Stimulated activated CD8-positive, alpha-beta memory T cell treated with anti-CD3 and anti-CD28 coated beads, Interleukin-7, amount 100 ng/mL, for 48 hours (primary cell): ENCODE measurements at regions not wholly inside any gene's neighbourhood (a gene's known extent, or its start where the extent isn't known, plus 50 kb on each side); places are given as distances from the start of the nearest gene placed in this dataset.
"Not testable (repeated sequence)": the region's sequence is repeated elsewhere in the genome, so short reads cannot be mapped to it uniquely, and the experiment has no call there.

ENCODE experiments used
- DNase-seq, 2 donors: peaks; one replicate each; pipeline ENCODE4 v3.0.0-alpha.2; 2020; ENCODE audit warnings: low read depth in 1 of 2; ENCODE audit errors: extremely low read depth in 1 of 2

DNA sequence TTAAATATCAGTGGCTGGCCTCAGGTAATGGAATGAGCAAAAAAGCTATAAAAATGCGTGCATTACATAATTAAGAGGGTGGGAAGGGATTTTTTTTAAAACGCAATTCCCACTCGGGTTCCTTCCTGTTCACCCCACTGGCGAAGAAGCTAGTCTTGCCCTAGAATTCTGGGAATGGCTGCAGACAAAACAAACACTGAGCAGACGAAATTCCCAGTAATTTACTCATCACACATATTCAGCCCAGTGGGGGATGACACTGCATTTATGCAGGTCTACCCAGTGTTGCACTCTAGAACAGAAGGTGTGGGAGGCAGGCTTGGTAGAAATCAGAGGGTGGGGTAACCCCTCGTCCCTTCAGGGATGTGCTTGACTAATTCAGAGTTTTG lies 2695.0 kb upstream of the DEFB115 start:
- no peak for DNase-seq

DNA sequence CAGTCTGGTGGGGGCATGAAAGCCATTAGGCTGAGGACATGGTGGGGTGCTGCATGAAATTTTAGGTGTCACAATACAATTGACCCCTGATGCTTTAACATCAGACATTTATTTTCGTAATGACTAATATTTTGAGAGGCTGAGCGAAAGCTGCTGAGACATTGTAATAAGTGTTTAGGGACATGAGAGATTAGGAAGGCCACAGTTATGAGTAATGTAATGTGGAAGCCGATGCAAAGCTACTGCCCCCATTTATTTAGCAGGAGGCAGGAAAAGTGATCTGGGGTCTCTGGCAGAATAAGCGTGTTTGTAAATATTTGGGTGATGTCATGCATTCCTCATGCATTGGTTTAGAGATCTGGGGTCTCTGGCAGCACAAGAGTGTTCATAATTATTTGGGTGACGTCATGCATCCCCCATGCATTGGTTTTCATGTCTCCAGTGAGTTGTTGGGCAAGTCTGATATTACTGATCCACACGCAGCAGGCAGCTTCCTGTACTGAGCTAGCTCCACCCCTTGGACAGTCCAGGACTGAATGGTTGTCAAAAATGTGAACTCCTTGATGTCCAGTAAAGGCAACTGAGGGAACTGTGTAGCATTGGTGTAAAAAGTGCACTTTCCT lies 2694.5 kb upstream of the DEFB115 start:
- DNase-seq: not testable (repeated sequence)

DNA sequence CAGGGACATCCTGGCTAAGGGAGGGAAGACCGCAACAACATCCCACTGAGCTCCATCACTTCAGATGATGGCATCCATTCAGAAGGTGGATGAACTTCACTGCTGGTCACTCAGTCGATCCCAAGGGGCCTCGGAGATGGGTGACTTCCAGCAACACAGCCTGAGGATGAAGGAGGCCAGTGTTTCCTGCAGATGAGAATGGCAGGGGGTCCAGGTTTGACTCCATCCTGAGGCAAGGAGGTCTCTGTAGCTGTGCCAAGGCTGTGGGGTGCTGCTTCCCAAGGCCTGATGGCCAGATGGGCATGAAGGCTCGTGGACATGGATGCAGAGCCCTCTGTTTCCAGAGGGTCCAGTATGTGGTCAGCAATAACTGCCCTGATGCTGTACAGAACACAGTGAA lies 2693.4 kb upstream of the DEFB115 start:
- DNase-seq: not testable (repeated sequence)

DNA sequence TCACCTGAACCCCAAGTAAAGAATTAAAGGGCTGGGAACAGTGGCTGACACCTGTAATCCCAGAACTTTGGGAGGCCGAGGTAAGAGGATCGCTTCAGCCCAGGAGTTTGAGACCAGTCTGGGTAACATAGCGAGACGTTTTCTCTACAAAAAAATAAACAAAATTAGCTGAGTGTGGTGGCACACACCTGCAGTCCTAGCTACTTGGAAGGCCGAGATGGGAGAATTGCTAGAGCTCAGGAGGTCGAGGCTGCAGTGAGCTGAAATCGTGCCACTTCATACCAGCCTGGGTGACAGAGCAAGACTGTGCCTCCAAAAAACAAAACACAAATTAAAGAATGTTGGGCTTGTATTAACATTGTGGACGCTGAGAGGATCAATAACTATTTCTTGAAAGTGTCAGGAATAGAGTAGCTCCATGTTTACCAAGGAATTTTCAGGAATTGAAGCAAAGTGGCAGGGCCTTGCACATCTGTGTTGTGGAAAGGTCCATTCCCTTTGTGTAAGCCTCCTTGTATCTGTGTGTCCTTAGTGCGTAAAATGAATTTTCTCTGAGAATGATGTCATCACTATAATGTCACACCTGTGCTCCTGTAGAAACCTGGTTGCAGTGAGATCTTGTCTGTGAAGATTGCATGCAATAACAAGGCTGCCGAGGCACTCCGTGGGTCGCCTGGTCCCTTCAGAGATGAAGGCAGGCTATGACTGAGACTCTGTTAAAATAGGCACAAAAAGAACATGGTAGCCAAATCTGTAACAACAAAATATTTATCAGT lies 2692.6 kb upstream of the DEFB115 start:
- DNase-seq: not testable (repeated sequence)

DNA sequence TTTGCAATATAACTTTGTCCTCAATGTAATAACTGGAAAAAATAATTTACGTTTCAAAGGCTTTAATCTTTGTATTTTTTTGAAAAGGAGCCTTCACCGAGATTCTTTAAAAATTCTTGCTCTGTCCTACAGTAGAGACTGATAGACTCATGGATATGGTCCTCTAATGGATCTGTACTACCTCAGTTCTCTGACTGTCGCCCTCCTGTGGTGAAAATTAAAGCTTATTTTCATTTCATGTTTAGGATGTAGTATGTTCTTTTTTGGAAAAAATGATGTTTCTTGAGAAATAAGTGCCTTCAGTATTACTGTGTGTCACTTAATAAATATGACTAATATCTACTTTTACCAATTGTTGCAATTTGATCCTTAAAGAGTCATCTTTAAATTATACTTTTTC lies 2681.5 kb upstream of the DEFB115 start:
- not testable (repeated sequence) for DNase-seq

DNA sequence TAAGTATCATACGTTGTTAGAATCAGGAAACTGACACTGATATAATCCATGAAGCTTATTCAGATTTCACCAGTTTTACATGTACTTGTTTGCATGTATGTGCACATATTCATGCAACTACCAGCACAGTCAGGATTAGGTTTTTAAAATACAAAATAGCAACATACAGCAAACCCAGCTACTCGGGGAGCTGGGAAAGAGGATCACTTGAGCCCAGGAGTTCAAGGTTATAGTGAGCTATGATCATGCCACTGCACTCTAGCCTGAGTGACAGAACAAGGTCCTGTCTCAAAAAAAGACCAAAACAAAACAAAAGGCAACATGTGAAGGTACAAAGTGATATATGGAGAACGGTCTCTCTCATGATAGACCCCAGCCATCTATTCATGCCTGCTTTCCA lies 2665.8 kb upstream of the DEFB115 start:
- DNase-seq: not testable (repeated sequence)

DNA sequence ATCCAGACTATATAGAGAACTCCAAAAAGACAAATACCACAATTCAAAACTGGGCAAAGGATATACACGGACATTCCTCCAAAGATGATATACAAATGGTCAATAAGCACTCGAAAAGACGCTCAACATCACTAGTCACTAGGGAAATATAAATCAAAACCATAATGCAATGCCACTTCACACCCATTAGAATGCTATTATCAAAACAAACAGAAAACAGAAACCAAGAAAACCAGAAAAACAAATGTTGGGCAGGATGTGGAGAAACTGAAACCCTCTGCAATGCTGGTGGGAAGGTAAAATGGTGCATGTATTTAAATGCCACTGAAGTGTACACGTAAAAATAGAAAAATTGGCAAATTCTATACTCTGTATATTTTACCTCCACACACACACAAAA lies 2664.1 kb upstream of the DEFB115 start:
- not testable (repeated sequence) for DNase-seq

DNA sequence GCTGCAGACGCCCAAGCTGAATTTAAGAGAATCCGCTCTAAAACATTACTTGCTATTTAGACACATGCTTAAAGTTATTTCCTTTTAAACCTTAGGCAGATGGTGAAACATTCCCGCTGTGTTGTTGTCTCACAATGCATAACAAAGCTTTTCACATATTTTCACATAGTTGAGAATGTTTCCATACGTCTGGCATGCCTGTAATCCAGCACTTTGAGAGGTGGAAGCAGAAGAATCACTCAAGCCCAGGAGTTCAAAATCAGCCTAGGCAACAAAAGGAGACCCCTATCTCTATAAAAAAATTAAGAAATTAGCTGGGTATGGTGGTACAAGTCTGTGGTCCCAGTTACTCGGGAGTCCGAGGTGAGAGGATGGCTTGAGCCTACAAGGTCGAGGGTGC lies 2663.0 kb upstream of the DEFB115 start:
- not testable (repeated sequence) for DNase-seq

DNA sequence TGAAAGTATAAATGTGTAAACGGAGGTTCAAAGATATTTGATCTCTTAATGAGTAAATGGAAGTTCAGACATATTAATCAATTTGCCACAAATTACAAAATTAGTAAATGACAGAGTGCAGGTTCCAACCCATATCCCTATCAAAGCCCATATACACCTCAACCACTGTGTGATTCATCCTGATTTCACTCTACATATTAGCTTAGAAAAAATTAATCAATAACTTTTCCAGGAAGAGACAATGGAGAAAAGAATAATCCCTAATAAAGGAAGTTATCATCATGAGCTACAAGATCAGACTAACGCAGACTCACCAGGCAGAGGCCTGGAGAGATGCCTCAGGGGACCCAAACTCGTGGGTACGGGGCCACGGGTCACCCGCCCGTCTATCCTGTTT lies 2655.5 kb upstream of the DEFB115 start:
- DNase-seq: not testable (repeated sequence)

DNA sequence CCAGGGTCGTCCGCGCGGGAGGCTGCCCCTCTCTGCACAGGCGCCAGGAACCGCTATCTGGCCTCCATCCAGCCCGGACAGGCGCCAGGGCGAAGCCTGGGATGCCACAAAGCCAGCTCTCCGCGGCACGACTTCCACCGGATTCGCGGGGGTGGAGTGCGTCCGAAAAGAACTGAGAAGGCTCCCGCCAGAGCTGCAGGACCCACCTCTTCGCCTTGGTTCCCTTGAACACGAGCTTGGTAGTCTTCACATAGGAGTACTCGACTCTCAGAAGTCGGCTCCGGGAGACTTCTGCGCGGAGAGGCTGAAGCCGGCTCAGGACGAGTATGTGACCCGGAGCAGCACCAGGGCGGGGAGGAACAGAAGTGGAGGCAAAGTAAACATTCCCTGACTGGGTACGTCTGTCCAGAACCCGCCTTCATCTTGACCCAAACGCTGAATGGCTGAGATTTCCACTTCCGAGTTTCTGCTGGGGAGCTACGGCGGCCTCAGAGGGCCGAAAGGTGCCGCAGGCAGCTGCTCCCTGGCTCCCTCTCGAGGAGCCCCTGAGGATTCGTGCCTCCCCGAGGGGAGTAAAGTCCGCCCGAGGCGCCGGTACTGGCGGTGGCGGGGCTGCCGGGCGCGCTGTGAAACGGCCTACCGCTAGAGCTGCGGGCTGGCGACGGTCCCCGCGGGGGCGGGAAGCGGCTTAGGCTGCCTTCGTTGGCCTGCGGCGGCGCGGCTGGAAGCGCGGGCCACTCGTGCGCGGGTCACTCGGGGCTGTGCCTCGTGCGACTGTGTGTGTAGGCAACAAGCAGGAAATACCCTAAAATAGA lies 2654.9 kb upstream of the DEFB115 start:
- DNase-seq: peak; percentile 60 to 77

DNA sequence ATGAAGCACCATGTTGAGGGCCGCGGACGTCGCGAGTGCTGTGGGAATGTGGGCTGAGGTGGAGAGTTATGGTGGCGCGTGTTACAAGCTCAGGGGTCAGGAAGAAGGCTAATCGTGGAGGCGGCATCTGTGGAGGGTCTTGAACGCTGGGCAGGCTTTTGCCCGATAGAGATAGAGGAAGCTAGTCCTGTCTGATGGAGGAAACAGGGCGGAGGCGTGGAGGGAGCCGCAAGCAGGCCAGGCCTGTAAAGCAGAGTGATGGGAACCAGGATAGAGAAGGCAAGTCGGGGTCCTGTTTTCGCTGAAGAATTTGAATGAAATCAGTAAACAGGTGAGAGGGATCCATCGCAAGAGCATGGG lies 2654.3 kb upstream of the DEFB115 start:
- DNase-seq: not testable (repeated sequence)

DNA sequence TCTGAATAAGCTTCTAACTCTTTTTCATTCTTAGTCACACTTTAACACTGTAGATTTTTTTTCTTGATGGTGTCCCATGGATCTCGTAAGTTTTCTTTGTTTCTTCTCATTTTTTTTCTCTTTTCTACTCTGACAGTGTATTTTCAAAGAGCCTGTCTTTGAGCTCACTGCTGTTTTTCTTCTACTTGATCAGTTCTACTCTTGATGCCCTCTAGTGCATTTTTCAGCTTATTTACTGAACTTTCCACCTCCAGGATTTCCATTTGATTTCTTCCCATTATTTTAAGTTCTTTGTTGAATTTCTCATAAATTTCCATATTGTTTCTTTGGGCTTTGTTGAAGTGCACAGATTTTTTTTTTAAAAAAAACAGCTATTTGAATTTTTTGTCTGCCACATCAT lies 2641.1 kb upstream of the DEFB115 start:
- no peak for DNase-seq

DNA sequence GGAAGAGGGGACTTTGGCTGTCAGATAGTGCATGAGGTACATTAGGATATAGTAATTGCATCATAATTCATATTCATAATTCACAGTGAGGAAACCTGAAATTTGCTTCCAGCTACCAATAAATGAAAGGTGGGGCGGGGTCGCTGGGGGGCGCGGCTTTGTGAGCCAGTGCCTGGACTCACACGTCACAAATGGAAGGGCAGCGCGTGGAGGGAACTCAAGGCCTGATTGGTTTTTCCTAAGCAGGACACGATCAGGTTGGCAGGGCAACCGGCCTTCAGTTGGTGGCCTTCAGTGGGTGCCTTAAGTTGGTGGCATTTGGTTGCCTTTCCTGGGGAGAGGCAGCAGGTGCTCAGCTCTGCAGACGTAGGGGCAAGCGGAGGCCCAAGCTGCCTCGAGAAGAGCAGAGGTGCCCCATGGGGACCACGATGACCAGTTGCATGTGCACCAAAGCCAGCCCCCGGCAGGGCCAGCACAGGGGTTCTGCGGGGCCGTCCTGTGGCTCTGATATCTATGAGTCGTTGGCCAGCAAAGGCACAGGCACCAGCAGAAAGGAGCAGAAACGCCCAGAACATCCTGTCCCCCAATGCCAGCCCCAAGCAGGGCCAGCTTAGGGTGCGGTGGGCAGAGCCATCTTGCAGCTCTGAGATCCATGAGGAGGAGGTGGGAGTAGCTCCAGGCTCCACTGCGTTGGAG lies 2637.4 kb upstream of the DEFB115 start:
- not testable (repeated sequence) for DNase-seq

DNA sequence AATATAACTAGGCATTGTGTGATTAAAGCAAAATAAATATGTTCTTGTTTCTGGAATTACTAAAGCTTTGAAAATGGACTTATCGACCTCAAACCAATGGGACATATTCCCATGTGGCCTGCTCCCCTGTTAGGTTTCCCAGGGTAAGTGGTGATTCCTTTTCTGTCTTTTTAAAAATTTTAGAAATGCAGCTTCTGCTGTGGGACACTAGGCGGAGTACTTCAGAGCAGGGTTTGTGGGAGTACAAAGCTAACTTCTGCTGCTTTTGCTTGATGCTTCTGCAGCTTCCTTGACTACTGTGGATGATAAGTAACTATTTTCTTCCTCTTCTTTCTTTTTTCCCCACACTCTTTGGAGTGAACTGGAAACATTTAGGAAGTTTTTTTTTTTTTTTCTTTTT lies 2632.4 kb upstream of the DEFB115 start:
- not testable (repeated sequence) for DNase-seq

DNA sequence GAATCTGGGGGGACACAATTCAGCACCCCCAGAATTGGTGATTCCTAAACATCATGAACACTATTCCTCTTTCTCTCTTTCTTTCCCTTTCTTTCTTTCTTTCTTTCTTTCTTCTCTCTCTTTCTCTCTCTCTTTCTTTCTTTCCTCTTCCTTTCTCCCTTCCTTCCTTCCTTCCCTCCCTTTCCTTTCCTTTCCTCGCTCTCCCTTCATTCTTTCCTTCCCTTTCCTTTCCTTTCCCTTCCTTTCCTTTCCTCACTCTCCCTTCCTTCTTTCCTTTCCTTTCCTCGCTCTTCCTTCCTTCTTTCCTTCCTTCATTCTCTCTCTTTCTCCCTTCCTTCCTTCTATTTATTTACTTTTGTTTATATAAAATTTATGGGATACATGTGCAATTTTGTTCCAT lies 2616.6 kb upstream of the DEFB115 start:
- not testable (repeated sequence) for DNase-seq
